GM12891 (cell line): ENCODE measurements at regions not wholly inside any gene's neighbourhood (a gene's known extent, or its start where the extent isn't known, plus 50 kb on each side); places are given as distances from the start of the nearest gene placed in this dataset.

Source experiments
- POLR2A ChIP-seq: IDR thresholded peaks from 2 replicates; pipeline ENCODE4 v1.6.1; 2011; ENCODE audit warnings: low read depth, low read length, control low read depth
- POLR2AphosphoS5 ChIP-seq: IDR thresholded peaks from 2 replicates; pipeline ENCODE4 v1.6.1; 2011; ENCODE audit warnings: low read depth, low read length, control low read depth
- TAF1 ChIP-seq: IDR thresholded peaks from 2 replicates; pipeline ENCODE4 v1.6.1; 2011; ENCODE audit warnings: low read depth, low read length, control low read depth

GRCh38 chr3:89702404-89702803 is 595.0 kb downstream of the EPHA3 start:
- no peak for TF ChIP-seq POLR2A
- TF ChIP-seq POLR2AphosphoS5: no peak
- TF ChIP-seq TAF1: no peak
